GM12878 (cell line): ENCODE measurements at regions not wholly inside any gene's neighbourhood (a gene's known extent, or its start where the extent isn't known, plus 50 kb on each side); places are given as distances from the start of the nearest gene placed in this dataset.

ENCODE experiments used
- ATAC-seq: fragments of 200-7000 bp; cut with Tn5 transposase; 3 replicates; pipeline ENCODE4 v1.9.1; 2020; ENCODE audit warnings: mild to moderate bottlenecking, moderate library complexity
- BruUV-seq: library from RNA; stranded (reverse); fragments of 400-500 nt; replicated peaks from 2 replicates; lab custom pipeline; 2021; lab: Mats Ljungman, UMichigan
- CTCF ChIA-PET: fragments of 300-600 bp; sonication (Branson Sonifier 250); formaldehyde crosslinking; extraction: SDS; loops from one replicate; lab custom pipeline; 2021; ENCODE audit warnings: inconsistent platforms; lab: Yijun Ruan, JAX
- POLR2A ChIA-PET: fragments of 350-600 bp; formaldehyde crosslinking; extraction: SDS; loops from one replicate; lab custom pipeline; 2021; ENCODE audit warnings: inconsistent platforms; lab: Charles Lee
- RAD21 ChIA-PET: fragments of 300-600 bp; sonication (Branson Sonifier 250); formaldehyde crosslinking; loops from one replicate; lab custom pipeline; 2023; ENCODE audit warnings: antibody characterized with exemption; ENCODE audit not compliant: unreplicated experiment; lab: Charles Lee
- SMC1A ChIA-PET: fragments of 300-600 bp; sonication (Branson Sonifier 250); formaldehyde crosslinking; loops from one replicate; lab custom pipeline; 2023; ENCODE audit not compliant: unreplicated experiment, uncharacterized antibody; lab: Charles Lee
- DNase-seq: peaks from one replicate; pipeline ENCODE4 v3.0.0-alpha.2; 2011; ENCODE audit warnings: low read depth, low spot score
- FAIRE-seq: peaks from 3 replicates; lab custom pipeline; 2011; peaks lifted over from hg19 to GRCh38; lab: Jason Lieb, UNC
- H2AFZ ChIP-seq: 2 replicates; pipeline ENCODE4 v1.6.0; 2011; ENCODE audit warnings: low read depth, low read length, control low read depth; ENCODE audit not compliant: control insufficient read depth
- H3K27ac ChIP-seq: 2 replicates; pipeline ENCODE4 v1.5.1; 2011; ENCODE audit warnings: control low read depth; ENCODE audit not compliant: control insufficient read depth, insufficient read depth
- H3K27me3 ChIP-seq, 2 experiments: replicated peaks in 1 of 2; 2 replicates each; pipeline versions ENCODE4 v1.6.0 to v1.6.1; 2011; ENCODE audit warnings: low read length in 1 of 2; ENCODE audit not compliant: control insufficient read depth in 2 of 2, insufficient read depth in 2 of 2
- H3K36me3 ChIP-seq, 2 experiments: 2 replicates each; pipeline ENCODE4 v1.5.1; 2011; ENCODE audit warnings: low read length in 1 of 2; ENCODE audit not compliant: control insufficient read depth in 2 of 2, insufficient read depth in 2 of 2
- H3K4me1 ChIP-seq: 2 replicates; pipeline ENCODE4 v1.6.1; 2011; ENCODE audit warnings: mild to moderate bottlenecking, low read length, moderate library complexity, mixed read lengths; ENCODE audit not compliant: control insufficient read depth, insufficient read depth
- H3K4me2 ChIP-seq: 2 replicates; pipeline ENCODE4 v1.6.0; 2011; ENCODE audit warnings: control low read depth; ENCODE audit not compliant: control insufficient read depth, insufficient read depth
- H3K4me3 ChIP-seq: fragments of 200-600 bp; sonication (generic); 2 replicates; pipeline ENCODE4 v1.5.1; 2016
- H3K79me2 ChIP-seq: 2 replicates; pipeline ENCODE4 v1.6.0; 2011; ENCODE audit warnings: low read length; ENCODE audit not compliant: control insufficient read depth, insufficient read depth
- H3K9ac ChIP-seq: 2 replicates; pipeline ENCODE4 v1.8.0; 2011; ENCODE audit warnings: low read length, control low read depth, mixed read lengths; ENCODE audit not compliant: control insufficient read depth, insufficient read depth
- H3K9me3 ChIP-seq: replicated peaks from 3 replicates; pipeline ENCODE4 v1.5.1; 2011; ENCODE audit warnings: mild to moderate bottlenecking, low read length; ENCODE audit not compliant: control insufficient read depth, insufficient read depth
- H4K20me1 ChIP-seq: 2 replicates; pipeline ENCODE4 v1.6.0; 2011; ENCODE audit not compliant: control insufficient read depth, insufficient read depth
- ASH2L ChIP-seq: fragments of 300-600, 200-600 bp; sonication (generic); IDR thresholded peaks from 2 replicates; pipeline ENCODE4 v1.6.1; 2017; ENCODE audit warnings: low read depth, mild to moderate bottlenecking, borderline replicate concordance
- CHD2 ChIP-seq: IDR thresholded peaks from 2 replicates; pipeline ENCODE4 v1.6.1; 2011; ENCODE audit warnings: low read depth, low read length, improper control_type of control experiment, borderline replicate concordance
- EED ChIP-seq: sonication (generic); IDR thresholded peaks from 2 replicates; pipeline ENCODE4 v1.6.1; 2016; ENCODE audit warnings: antibody characterized with exemption, low read depth
- EGR1 ChIP-seq, 2 experiments: IDR thresholded peaks; 1 replicate in 1 of 2; 2 replicates in 1 of 2; pipeline ENCODE4 v1.6.1; 2011 to 2012; ENCODE audit warnings: low read depth in 2 of 2, low read length in 2 of 2, borderline replicate concordance in 1 of 2, mild to moderate bottlenecking in 1 of 2, moderate library complexity in 1 of 2
- FOXK2 ChIP-seq: fragments of 450-650 bp; IDR thresholded peaks from 2 replicates; pipeline ENCODE4 v1.6.1; 2017; ENCODE audit warnings: mild to moderate bottlenecking, moderate library complexity
- POU2F2 ChIP-seq: IDR thresholded peaks from 3 replicates; pipeline ENCODE4 v1.6.1; 2011; ENCODE audit warnings: low read depth, mild to moderate bottlenecking, low read length, borderline replicate concordance
- RAD51 ChIP-seq: fragments of 450-650 bp; IDR thresholded peaks from 2 replicates; pipeline ENCODE4 v1.6.1; 2016; ENCODE audit warnings: moderate library complexity, mild to moderate bottlenecking, inconsistent platforms
- WGBS: methylation state at CpG from one replicate; pipeline ENCODE4 v1.1.6; 2016; ENCODE audit warnings: low lambda C conversion rate; ENCODE audit not compliant: insufficient replicate concordance, insufficient coverage; ENCODE audit errors: missing lambda C conversion rate; 5-methylcytosine and 5-hydroxymethylcytosine counted together
- in situ Hi-C: fragments of 300-500 bp; cut with MboI; formaldehyde crosslinking; loops from 9 replicates; pipeline ENCODE4 v1.14.3; 2018; ENCODE audit warnings: mixed read lengths
- intact Hi-C: fragments of 100-400 bp; cut with micrococcal nuclease; formaldehyde crosslinking; loops from one replicate; pipeline ENCODE4 v1.14.2; 2022; ENCODE audit not compliant: unreplicated experiment
- TF ChIP-seq, protein P1 (sequence below): fragments of 450-650 bp; IDR thresholded peaks from 2 replicates; pipeline ENCODE4 v1.6.1; 2017; ENCODE audit warnings: mild to moderate bottlenecking, moderate library complexity

- no peak for DNase-seq
- no peaks in the 10 kb centered on the region for H3K79me2 ChIP-seq
- 36% methylated on average over 1 of the region's 1 CpG for WGBS
- no peak for FAIRE-seq
- no peaks in the 10 kb centered on the region for H3K36me3 ChIP-seq
- ChIA-PET RAD21 (no interaction called here), POLR2A (interaction anchor here (0.6 kb wide), 2 partner anchors 220 to 521 kb away, joined by 4 to 5 read pairs; no protein-coding TSS in a partner anchor), CTCF (interaction anchor here (0.6 kb wide), 1 partner anchor 26 kb away, joined by 3 read pairs; no protein-coding TSS in a partner anchor), SMC1A (interaction anchor here (0.6 to 1.1 kb wide), 2 partner anchors 14 to 18 kb away, joined by 3 to 4 read pairs; no protein-coding TSS in a partner anchor)
- TF ChIP-seq ASH2L, result no peak
- ATAC-seq, result no peak
- H2AFZ ChIP-seq, result no peak overlapping the region
- BruUV-seq, result no TSS peak
- no peaks in the 10 kb centered on the region for H4K20me1 ChIP-seq
- no peak overlapping the region for H3K27ac ChIP-seq
- H3K9ac ChIP-seq, result no peak overlapping the region
- H3K4me2 ChIP-seq, result no peak overlapping the region
- H3K4me1 ChIP-seq, result no peaks in the 10 kb centered on the region
- H3K4me3 ChIP-seq, result no peak overlapping the region
- in situ Hi-C loops (no loop called here), intact Hi-C loops (no loop called here)
- no peaks in the 10 kb centered on the region for H3K9me3 ChIP-seq
- no peaks in the 10 kb centered on the region for H3K27me3 ChIP-seq
Measured at GRCh38 chr9:26782899-26783298, 109.7 kb downstream of the CAAP1 start.

DNA sequence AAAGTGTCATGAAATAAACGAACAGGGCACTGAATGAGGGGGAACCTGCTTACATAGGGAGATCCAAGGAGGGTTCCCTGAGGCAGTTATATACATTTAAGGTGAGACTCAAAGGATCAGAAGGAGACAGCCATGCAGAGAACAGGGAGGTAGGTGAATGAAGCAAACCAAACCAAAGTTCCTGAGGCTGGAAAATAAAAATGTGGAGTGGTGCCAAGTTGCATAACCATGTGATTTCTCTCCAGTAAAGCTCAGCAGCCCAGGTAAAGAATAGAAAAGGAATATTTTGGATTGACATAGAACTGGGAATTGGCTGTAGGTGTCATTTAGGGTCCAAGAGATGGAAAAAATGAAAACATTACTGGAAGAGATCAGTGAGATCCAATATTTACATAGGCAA, 110.7 kb downstream of the CAAP1 start:
- no peaks in the 10 kb centered on the region for H4K20me1 ChIP-seq
- intact Hi-C loops (no loop called here), in situ Hi-C loops (no loop called here)
- 0% methylated on average over 1 of the region's 1 CpG for WGBS
- no peak overlapping the region for H3K4me3 ChIP-seq
- ATAC-seq, result no peak
- ChIA-PET CTCF (no interaction called here), RAD21 (no interaction called here), POLR2A (no interaction called here), SMC1A (no interaction called here)
- H3K9ac ChIP-seq, result no peak overlapping the region
- H2AFZ ChIP-seq, result no peak overlapping the region
- FAIRE-seq, result no peak
- no peaks in the 10 kb centered on the region for H3K9me3 ChIP-seq
- no peak overlapping the region for H3K27ac ChIP-seq
- no peaks in the 10 kb centered on the region for H3K4me1 ChIP-seq
- H3K79me2 ChIP-seq, result no peaks in the 10 kb centered on the region
- H3K36me3 ChIP-seq, result no peaks in the 10 kb centered on the region
- no peak for DNase-seq
- no peak overlapping the region for H3K4me2 ChIP-seq
- H3K27me3 ChIP-seq, result no peaks in the 10 kb centered on the region
- BruUV-seq, result no TSS peak
- no peak for TF ChIP-seq RAD51
- TF ChIP-seq, protein P1, sequence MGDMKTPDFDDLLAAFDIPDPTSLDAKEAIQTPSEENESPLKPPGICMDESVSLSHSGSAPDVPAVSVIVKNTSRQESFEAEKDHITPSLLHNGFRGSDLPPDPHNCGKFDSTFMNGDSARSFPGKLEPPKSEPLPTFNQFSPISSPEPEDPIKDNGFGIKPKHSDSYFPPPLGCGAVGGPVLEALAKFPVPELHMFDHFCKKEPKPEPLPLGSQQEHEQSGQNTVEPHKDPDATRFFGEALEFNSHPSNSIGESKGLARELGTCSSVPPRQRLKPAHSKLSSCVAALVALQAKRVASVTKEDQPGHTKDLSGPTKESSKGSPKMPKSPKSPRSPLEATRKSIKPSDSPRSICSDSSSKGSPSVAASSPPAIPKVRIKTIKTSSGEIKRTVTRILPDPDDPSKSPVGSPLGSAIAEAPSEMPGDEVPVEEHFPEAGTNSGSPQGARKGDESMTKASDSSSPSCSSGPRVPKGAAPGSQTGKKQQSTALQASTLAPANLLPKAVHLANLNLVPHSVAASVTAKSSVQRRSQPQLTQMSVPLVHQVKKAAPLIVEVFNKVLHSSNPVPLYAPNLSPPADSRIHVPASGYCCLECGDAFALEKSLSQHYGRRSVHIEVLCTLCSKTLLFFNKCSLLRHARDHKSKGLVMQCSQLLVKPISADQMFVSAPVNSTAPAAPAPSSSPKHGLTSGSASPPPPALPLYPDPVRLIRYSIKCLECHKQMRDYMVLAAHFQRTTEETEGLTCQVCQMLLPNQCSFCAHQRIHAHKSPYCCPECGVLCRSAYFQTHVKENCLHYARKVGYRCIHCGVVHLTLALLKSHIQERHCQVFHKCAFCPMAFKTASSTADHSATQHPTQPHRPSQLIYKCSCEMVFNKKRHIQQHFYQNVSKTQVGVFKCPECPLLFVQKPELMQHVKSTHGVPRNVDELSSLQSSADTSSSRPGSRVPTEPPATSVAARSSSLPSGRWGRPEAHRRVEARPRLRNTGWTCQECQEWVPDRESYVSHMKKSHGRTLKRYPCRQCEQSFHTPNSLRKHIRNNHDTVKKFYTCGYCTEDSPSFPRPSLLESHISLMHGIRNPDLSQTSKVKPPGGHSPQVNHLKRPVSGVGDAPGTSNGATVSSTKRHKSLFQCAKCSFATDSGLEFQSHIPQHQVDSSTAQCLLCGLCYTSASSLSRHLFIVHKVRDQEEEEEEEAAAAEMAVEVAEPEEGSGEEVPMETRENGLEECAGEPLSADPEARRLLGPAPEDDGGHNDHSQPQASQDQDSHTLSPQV, result no peak
- no peak for TF ChIP-seq CHD2
- TF ChIP-seq EGR1 (IDR thresholded peaks at IDR 0.05; ENCODE audit: borderline replicate concordance in 1 of 2, low read depth in 2 of 2, low read length in 2 of 2), result no peak
- no peak for TF ChIP-seq POU2F2
- no peak for TF ChIP-seq EED
- no peak for TF ChIP-seq FOXK2
